Jurkat, Clone E6-1 (cell line): ENCODE measurements at regions not wholly inside any gene's neighbourhood (a gene's known extent, or its start where the extent isn't known, plus 50 kb on each side); places are given as distances from the start of the nearest gene placed in this dataset.
"Not testable (repeated sequence)": the region's sequence is repeated elsewhere in the genome, so short reads cannot be mapped to it uniquely, and the experiment has no call there.

Source experiments
- DNase-seq: peaks from one replicate; pipeline ENCODE4 v3.0.0-alpha.2; 2011; ENCODE audit warnings: low read depth, low spot score
- H3K4me3 ChIP-seq: 2 replicates; pipeline ENCODE4 v1.5.1; 2011; ENCODE audit warnings: mild to moderate bottlenecking, low read length, control low read depth, moderate library complexity

GRCh38 chr7:34320926-34321661, 336.9 kb upstream of the NPSR1 start:
- DNase-seq: peak; percentile 47
- no peak overlapping the region for H3K4me3 ChIP-seq

GRCh38 chr7:34322841-34323240, 335.2 kb upstream of the NPSR1 start:
- DNase-seq: no peak

GRCh38 chr7:34327681-34328080, 330.3 kb upstream of the NPSR1 start:
- H3K4me3 ChIP-seq: no peak overlapping the region
- DNase-seq: no peak

More at GRCh38 chr7:34322841-34323240, 335.2 kb upstream of the NPSR1 start:
- no peak overlapping the region for H3K4me3 ChIP-seq

GRCh38 chr7:34330308-34330707, 327.7 kb upstream of the NPSR1 start:
- H3K4me3 ChIP-seq: no peak overlapping the region
- no peak for DNase-seq

GRCh38 chr7:34331102-34331501, 326.9 kb upstream of the NPSR1 start:
- no peak overlapping the region for H3K4me3 ChIP-seq
- DNase-seq: no peak

- DNase-seq: no peak
- H3K4me3 ChIP-seq: no peak overlapping the region
Observed at GRCh38 chr7:34332006-34332405, 326.0 kb upstream of the NPSR1 start.

- H3K4me3 ChIP-seq: no peak overlapping the region
Observed at GRCh38 chr7:34333184-34333583, 324.8 kb upstream of the NPSR1 start.

GRCh38 chr7:34333925-34334324, 324.1 kb upstream of the NPSR1 start:
- no peak for DNase-seq
- H3K4me3 ChIP-seq: no peak overlapping the region

More at GRCh38 chr7:34333184-34333583, 324.8 kb upstream of the NPSR1 start:
- no peak for DNase-seq

- H3K4me3 ChIP-seq: no peak overlapping the region
- no peak for DNase-seq
Observed at GRCh38 chr7:34337163-34337562, 320.9 kb upstream of the NPSR1 start.

GRCh38 chr7:34338961-34339526, 319.0 kb upstream of the NPSR1 start:
- no peak overlapping the region for H3K4me3 ChIP-seq
- no peak for DNase-seq

GRCh38 chr7:34341326-34341725, 316.7 kb upstream of the NPSR1 start:
- no peak overlapping the region for H3K4me3 ChIP-seq
- no peak for DNase-seq

GRCh38 chr7:34342387-34342786, 315.6 kb upstream of the NPSR1 start:
- no peak for DNase-seq
- no peak overlapping the region for H3K4me3 ChIP-seq

- no peak overlapping the region for H3K4me3 ChIP-seq
- no peak for DNase-seq
Observed at GRCh38 chr7:34343667-34344066, 314.4 kb upstream of the NPSR1 start.

- no peak for DNase-seq
- no peak overlapping the region for H3K4me3 ChIP-seq
Observed at GRCh38 chr7:34354011-34354410, 304.0 kb upstream of the NPSR1 start.

GRCh38 chr7:34354899-34355298, 303.1 kb upstream of the NPSR1 start:
- H3K4me3 ChIP-seq: no peak overlapping the region
- DNase-seq: no peak

- no peak overlapping the region for H3K4me3 ChIP-seq
- DNase-seq: peak; percentile 1
Observed at GRCh38 chr7:34357068-34357467, 300.9 kb upstream of the NPSR1 start.

- no peak overlapping the region for H3K4me3 ChIP-seq
- DNase-seq: no peak
Observed at GRCh38 chr7:34357946-34358345, 300.1 kb upstream of the NPSR1 start.

GRCh38 chr7:34358578-34358977, 299.4 kb upstream of the NPSR1 start:
- H3K4me3 ChIP-seq, DNase-seq: not testable (repeated sequence)

- DNase-seq: no peak
Observed at GRCh38 chr7:34361663-34362250, 296.3 kb upstream of the NPSR1 start.

GRCh38 chr7:34362621-34363020, 295.4 kb upstream of the NPSR1 start:
- DNase-seq: no peak
- H3K4me3 ChIP-seq: no peak overlapping the region

More at GRCh38 chr7:34361663-34362250, 296.3 kb upstream of the NPSR1 start:
- no peak overlapping the region for H3K4me3 ChIP-seq

- DNase-seq: no peak
- H3K4me3 ChIP-seq: no peak overlapping the region
Observed at GRCh38 chr7:34364130-34364529, 293.9 kb upstream of the NPSR1 start.
